Fibroblast of villous mesenchyme (primary cell): ENCODE measurements at regions not wholly inside any gene's neighbourhood (a gene's known extent, or its start where the extent isn't known, plus 50 kb on each side); places are given as distances from the start of the nearest gene placed in this dataset. TPM values are rescaled to one million over a fixed set of nuclear protein-coding genes. Genes with fewer than 3 reads are reported as not detected.

ENCODE experiments used
- DNase-seq: peaks from one replicate; pipeline ENCODE4 v3.0.0-alpha.2; 2010; ENCODE audit warnings: low read depth
- H3K4me3 ChIP-seq: 2 replicates; pipeline ENCODE4 v1.5.1; 2011; ENCODE audit warnings: low read depth, mild to moderate bottlenecking, low read length
- CTCF ChIP-seq: IDR thresholded peaks from 2 replicates; pipeline ENCODE4 v1.5.1; 2012; ENCODE audit warnings: low read depth, mild to moderate bottlenecking, low read length; ENCODE audit not compliant: insufficient read depth
- small RNA-seq: library from RNA; depleted of rRNA; stranded (forward); fragments of <200 nt; gene quantifications from one replicate; pipeline ENCODE3, GENCODE V24; 2012

- H3K4me3 ChIP-seq, result no peak overlapping the region
- TF ChIP-seq CTCF, result no peak
- DNase-seq, result no peak
Measured at GRCh38 chr4:170157670-170158069, 67.9 kb upstream of the AADAT start.

- DNase-seq, result no peak
- no peak for TF ChIP-seq CTCF
- no peak overlapping the region for H3K4me3 ChIP-seq
Measured at GRCh38 chr4:170145120-170145519, 55.4 kb upstream of the AADAT start.

- TF ChIP-seq CTCF, result no peak
- peak; percentile 4 for DNase-seq
Measured at GRCh38 chr4:170139764-170140163, 50.0 kb upstream of the AADAT start.

More at GRCh38 chr4:170139764-170140163, 50.0 kb upstream of the AADAT start:
- H3K4me3 ChIP-seq, result no peak overlapping the region

Small RNA genes lying in the stretch of these regions (small RNA-seq; reads per million reads assigned to genes)
- gene AC097486.1 (not detected), gene MIR6082 (not detected), gene RNU6ATAC13P (not detected)
